NAMALWA (cell line): ENCODE measurements at regions not wholly inside any gene's neighbourhood (a gene's known extent, or its start where the extent isn't known, plus 50 kb on each side); places are given as distances from the start of the nearest gene placed in this dataset.

Experiments used
- DNase-seq: peaks from one replicate; pipeline ENCODE4 v3.0.0-alpha.2; 2015; ENCODE audit warnings: low spot score

- DNase-seq = no peak
Observed at GRCh38 chr11:120061036-120061760, 76.7 kb downstream of the TRIM29 start.

- DNase-seq = no peak
Observed at GRCh38 chr11:120060512-120060911, 77.4 kb downstream of the TRIM29 start.

GRCh38 chr11:120058931-120059330, 79.0 kb downstream of the TRIM29 start:
- DNase-seq = no peak

- DNase-seq = no peak
Observed at GRCh38 chr11:120057595-120058581, 80.0 kb downstream of the TRIM29 start.

GRCh38 chr11:120057028-120057330, 80.9 kb downstream of the TRIM29 start:
- no peak for DNase-seq

GRCh38 chr11:120056301-120057027, 81.4 kb downstream of the TRIM29 start:
- no peak for DNase-seq

GRCh38 chr11:120055646-120056045, 82.3 kb downstream of the TRIM29 start:
- DNase-seq = no peak

- no peak for DNase-seq
Observed at GRCh38 chr11:120054753-120055045, 83.2 kb downstream of the TRIM29 start.

- DNase-seq = no peak
Observed at GRCh38 chr11:120054016-120054752, 83.7 kb downstream of the TRIM29 start.

- no peak for DNase-seq
Observed at GRCh38 chr11:120052196-120052775, 85.6 kb downstream of the TRIM29 start.

- DNase-seq = no peak
Observed at GRCh38 chr11:120044011-120044675, 93.8 kb downstream of the TRIM29 start.

GRCh38 chr11:120043328-120043945, 94.5 kb downstream of the TRIM29 start:
- no peak for DNase-seq

- no peak for DNase-seq
Observed at GRCh38 chr11:120041625-120042024, 96.3 kb downstream of the TRIM29 start.

GRCh38 chr11:120040151-120040840, 97.6 kb downstream of the TRIM29 start:
- DNase-seq = no peak

GRCh38 chr11:120039039-120039438, 98.9 kb downstream of the TRIM29 start:
- DNase-seq = no peak

GRCh38 chr11:120037111-120037510, 100.8 kb downstream of the TRIM29 start:
- no peak for DNase-seq

- no peak for DNase-seq
Observed at GRCh38 chr11:120035756-120036155, 102.2 kb downstream of the TRIM29 start.

GRCh38 chr11:120034881-120035630, 102.9 kb downstream of the TRIM29 start:
- DNase-seq = no peak

- DNase-seq = no peak
Observed at GRCh38 chr11:120034176-120034875, 103.6 kb downstream of the TRIM29 start.
